ENCODE measurements at regions not wholly inside any gene's neighbourhood (a gene's known extent, or its start where the extent isn't known, plus 50 kb on each side); places are given as distances from the start of the nearest gene placed in this dataset.
"Not testable (repeated sequence)": the region's sequence is repeated elsewhere in the genome, so short reads cannot be mapped to it uniquely, and the experiment has no call there.

DNA sequence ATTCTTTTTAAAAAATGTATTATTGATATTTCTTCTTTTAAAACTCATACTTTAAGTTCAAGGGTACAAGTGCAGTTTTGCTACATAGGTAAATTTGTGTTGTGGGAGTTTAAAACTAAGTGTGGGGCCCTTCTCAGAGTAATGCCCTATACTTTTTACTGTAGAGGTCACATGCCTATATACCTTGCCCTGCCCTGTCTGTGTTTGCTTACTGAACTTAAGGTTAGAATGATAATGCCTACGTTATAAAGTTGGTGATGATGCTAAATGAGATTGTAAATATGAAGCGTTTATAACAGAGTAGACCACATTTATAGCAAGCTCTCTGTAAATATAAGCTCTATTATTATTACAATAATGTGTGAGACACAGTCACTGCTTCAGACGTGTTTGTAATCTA is 261.9 kb downstream of the RASSF9 start:
- DNase-seq (ENCODE audit: low spot score), result no peak

DNA sequence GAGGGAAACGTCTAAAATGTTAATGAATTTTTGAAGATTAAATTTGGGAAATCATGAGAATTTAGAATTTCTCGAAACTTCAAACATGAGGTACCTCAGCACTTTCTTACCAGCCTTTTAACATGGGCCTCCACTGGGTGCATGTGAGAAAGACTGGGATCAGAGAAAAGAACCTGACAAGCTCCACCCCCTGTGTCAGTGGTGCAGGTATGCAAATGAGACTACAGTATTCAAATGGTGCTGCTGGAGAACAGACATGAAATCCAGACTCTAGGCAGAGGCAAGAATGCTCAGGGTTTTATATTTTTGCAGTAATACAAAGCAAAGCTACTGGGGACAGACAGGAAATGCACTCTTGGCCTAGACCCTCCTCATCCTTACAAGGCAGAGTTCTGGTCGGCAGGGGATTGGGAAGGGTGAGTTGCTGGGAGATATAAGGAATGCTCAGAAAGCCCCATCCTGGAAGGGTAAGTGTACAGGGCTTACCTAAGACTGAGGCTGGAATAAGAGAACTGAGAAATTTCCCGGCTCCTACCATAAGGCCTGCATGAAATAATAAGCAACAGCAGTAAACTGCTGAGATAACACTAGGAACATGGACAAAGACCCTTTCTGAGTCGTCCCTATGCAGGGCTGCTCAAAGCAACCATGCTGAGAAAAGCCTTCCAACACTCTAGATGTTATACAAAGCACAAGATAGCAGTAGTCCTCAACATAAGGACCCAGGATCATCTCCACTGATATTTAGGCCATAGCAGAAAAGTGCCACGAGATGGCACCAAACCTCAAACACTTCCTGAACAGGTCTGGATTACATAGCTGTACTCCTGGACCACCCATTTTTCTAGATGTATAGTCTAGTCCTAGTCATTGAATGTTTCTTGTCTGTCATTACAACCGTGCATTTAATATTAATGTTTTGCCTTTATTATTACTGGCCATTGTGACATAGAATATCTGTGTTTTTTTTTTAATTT is 260.8 kb downstream of the RASSF9 start:
- peak; percentile 66 for DNase-seq (ENCODE audit: low spot score)

DNA sequence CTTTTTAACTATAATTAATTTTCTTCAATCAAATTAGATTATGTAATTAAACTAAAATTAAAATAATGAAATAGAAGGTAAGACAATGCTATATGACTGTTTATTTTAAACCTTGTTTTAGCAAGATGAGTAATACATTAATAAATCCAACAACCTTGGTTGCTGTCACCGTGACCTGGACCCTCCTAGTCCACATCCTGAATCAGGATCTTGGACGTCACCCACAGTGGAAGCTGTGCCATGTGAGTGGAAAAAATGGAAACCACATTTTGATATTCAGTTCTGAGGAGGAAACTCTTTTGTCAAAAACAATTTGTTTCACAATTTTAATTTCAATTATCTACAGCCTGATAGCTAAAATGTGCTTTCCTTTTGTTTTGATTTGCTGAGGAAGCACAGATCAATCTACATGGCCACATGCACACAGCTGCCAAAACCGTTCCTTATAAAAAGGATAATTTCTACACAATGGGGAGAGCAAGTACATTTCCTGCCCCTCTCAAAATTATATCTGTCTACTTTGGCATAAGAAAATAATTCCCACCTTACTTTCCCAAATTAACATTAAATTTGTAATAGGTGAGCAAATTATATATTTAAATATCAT is 255.5 kb downstream of the RASSF9 start:
- peak; percentile 46 for DNase-seq (ENCODE audit: low spot score)

DNA sequence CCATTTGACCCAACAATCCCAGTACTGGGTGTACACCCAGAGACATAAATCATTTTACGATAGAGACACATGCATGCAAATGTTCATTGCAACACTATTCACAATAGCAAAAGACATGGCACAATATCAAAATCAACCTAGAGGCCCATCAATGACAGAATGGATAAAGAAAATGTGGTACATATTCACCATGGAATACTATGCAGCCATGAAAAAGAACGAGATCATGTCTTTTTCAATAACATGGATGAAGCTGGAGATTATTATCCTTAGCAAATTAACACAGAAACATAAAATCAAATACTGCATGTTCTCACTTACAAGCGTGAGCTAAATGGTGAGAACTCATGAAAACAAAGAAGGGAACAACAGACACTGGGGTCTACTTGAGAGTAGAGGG is 249.1 kb downstream of the RASSF9 start:
- no peak for DNase-seq (ENCODE audit: low spot score)

DNA sequence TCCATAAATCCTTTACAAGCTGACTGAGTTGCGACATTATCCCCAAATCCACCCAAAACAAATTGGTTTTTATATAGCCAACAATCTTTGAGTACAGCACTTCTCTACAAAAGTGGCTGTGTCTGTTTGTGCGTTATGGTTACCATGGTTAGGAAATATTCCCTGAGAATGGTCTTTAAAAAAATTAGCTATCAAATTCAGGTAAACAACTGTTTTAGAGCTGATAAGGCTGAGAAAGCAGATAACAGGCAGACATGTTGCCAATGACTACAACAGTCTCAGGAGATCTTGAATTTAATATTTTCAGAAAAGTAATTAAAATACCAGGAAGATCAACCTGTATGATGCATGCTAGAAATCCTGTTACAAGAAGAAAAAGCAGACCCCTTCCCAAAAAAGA is 248.0 kb downstream of the RASSF9 start:
- no peak for DNase-seq (ENCODE audit: low spot score)

DNA sequence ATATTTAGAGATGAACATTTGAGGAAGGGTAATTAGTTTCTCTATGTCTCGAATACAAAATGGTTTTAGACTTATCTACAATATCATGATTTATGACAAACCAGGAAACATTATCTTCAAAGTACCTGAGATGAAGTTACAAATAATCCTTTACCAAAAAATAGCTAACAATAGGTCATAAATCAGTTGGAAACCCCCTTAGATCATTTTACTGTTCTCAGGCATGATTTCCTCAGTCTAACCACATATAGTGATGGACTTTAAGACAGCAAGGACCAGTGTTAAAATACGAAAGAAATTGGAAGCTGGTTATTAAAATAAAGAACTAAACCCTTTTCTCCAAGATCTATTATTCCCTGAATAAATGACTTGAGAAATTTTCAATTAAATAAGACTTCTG is 235.4 kb downstream of the RASSF9 start:
- DNase-seq (ENCODE audit: low spot score), result no peak

DNA sequence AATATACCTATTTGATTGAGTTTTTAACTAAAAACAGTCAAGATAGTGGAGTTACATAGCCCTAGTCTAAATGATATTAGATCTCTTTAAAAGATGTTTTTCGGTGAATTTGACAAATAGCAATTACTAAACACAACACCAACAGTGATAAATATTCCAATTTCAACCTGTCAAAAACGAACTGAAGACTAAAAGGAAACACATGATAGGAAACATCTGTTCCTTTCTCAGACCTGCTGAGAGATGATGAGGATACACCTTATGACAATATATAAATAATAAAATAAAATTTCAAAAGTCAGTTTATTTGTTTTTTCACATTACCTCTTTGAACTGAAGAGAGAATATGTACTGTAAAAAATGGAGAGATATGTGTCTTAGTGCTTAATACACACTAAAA is 232.7 kb downstream of the RASSF9 start:
- no peak for DNase-seq (ENCODE audit: low spot score)

DNA sequence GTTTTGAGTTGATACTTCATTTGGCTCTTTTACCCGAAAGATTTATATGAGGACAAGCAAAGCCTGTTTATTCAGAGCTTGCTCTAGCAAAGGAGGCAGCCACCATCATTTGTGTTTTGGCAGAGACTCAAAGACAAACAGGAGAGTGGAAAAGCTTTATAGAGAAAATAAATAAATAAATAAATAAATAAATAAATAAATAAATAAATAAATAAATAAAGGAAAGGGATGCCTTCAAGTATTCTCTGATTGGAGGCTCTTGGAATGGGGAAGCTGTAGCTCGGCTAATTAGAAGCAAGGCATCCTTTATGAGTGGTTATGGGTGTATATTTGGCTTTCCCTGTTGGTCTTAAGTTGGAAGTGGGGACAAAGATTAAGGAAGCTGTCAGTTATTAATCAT is 229.8 kb downstream of the RASSF9 start:
- DNase-seq (ENCODE audit: low spot score), result no peak

DNA sequence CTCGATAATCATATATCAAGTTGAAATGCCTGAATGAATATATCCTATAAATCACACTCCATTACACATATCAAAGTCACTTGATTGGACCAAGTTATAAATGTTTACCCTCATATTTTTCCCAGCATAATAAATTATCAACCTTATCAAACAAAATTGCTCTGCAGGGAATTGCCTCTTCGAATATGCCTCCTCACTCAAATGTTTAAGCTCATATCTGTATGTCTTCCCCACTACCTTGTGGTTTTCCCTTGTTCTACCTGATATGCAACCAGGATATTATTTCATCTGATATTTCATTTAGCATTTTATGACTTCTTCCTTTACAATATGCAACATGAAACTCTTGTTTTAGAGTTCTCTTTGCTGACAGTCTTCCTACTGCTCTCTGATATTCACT is 226.4 kb downstream of the RASSF9 start:
- DNase-seq (ENCODE audit: low spot score), result no peak

DNA sequence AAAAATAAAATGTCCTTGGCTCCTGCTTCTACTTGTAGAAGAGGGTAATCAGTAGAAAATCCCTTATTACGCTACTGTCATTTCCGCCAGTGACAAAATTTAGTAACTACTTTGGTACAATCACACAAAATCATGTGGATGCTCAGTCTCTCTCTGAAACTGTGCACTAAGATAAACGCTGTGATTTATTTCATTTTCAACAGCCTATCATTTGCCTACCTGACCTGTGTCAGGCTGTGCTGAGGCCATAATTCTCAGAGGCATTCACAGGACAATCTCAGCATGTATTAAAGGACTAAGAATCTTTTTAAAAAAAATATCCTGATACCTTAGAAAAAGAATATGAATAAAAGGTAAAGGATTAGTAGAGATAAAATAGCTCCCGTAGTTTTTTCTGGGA is 226.0 kb downstream of the RASSF9 start:
- DNase-seq (ENCODE audit: low spot score), result no peak

DNA sequence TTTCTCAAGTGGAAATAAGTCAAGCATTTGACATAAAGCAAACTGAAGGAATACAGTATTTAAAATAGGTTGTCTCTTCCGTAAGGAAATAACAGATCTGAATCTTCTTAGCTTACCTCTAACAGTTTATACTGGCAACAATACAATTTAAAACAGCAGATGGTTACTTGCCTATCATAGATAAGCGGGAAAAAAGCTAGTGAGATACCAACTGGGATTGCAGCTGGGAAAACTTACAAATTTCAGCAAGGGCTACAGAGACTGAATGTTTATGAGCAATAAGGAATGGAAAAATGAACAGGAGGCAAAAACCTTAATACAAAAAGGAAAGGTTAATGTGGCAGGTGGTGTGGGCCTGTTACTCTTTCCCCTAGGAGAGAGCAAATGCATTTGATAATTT is 220.0 kb downstream of the RASSF9 start:
- DNase-seq (ENCODE audit: low spot score), result no peak

DNA sequence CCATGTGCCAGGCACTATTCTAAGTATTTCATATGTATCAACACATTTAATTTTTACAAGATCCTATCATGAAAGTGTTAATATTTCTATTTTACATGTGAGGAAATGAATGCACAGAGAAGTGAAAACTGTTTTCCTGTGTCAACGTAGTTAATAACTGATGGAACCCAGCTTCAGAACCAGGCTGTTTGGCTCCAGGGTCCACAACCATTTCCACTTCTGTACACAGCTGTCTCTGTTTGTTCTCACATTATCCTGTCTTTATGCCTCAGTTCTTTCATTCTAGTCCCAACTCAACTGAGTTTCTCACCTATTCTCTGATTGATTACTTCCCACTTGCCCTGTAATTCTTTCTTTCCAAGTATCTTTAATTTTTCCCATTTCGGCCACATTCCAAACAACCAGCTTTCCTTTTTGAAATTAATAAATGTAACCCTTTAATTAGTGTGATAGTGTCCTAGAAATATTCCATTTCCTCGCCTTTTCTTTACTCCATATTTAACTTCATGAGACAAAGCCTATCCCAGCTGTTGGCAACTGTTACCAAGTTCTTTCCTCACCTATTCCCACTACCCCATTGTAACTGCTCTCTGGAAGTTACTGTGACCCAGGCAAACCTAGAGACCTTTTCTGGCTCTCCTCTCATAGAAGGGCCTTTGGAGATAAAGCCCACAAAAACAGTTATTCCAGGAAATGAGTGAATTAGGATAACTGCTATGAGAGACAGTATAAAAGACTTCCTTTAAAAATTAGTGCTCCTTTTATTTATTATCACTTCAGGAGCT is 218.7 kb downstream of the RASSF9 start:
- DNase-seq (ENCODE audit: low spot score), result no peak

DNA sequence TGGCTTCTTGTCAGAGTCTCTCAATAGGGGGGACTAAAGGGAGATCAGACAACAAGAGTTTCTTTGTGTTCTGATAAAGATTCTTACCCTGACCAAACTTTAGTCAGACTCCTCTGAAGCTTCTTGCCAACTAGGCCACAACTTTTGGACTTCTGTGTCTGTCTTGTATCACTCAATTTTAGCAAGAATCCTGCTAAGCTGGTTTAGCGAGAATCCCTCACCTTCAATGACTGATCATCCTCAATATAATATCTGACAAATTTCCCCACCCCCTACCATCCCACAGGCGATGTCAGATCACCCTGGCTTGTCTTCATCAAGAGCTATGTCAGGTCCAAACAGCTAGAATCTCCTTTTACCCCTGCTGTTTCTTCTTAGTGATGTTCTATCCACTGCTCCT is 215.2 kb downstream of the RASSF9 start:
- DNase-seq (ENCODE audit: low spot score), result no peak

DNA sequence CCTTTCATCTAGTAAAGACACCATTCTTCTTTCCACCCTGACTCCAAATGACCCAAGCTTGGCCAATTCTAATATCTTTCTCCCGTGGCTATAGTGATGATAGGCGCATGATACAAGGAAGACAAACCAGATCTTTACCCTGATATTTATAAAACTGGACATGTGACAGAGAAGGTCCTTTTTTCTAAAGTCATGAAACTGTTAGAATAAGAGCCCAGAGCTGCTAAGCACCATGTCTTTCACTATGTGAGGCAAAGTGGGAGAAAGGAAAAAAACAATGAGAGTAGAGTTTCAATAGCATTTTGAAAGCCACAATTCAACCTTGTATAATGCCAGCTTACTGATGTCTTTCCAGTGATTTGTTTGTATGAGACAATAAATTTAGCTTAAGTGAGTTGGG is 212.4 kb downstream of the RASSF9 start:
- DNase-seq (ENCODE audit: low spot score), result no peak

DNA sequence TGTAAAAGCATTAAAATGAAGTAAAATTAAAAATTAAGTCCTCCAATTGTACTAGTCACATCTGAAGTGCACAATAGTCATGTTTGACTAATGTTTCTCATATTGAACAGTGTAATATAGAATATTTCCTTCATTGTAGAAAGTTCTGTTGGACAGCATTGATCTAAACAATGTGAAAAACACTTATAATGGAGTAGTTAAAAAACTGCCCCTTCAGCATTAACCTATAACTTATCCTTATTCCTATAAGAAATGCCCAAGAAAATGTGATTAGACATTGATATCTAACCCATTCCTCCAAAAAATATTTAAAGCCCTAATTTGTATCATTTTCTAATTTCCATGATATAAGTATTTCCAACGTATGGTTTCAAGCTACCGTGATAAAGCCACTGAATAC is 210.7 kb downstream of the RASSF9 start:
- DNase-seq (ENCODE audit: low spot score), result no peak

DNA sequence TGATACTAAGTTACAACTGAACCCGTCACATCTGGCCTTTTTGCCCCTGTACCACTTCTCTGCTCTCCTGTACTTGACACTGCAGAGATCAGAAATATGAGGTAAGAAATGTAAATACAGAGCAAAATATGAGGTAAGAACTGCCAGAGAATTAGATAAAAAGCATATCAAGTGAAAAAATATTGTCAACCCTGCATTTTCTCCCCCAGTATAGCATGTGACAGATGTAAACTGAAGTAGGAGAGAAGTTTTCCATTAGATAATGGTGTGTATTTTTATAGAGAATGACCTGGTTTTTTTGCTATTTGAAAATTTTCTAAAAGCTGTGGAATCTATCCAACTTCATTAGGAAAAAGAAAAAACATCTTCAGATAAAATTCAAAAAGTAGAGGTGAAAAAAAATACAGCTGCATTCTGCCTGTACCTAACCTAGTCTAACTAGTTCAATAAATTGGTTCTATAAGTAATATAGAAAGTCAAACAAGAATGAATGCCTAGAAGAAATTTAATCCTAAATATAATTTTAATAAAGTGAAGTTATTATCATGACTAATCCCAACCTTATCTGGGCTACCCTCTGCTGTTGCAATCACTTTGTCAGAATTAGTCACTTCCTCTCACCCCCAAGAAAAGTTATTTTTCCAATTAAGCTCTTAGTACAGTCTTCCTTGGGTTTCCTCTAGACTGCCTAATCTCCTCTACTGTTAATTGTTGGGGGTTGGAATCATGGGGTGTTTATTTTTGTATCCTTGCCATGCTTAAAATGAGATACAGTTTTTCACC is 210.0 kb downstream of the RASSF9 start:
- peak; percentile 90 for DNase-seq (ENCODE audit: low spot score)

DNA sequence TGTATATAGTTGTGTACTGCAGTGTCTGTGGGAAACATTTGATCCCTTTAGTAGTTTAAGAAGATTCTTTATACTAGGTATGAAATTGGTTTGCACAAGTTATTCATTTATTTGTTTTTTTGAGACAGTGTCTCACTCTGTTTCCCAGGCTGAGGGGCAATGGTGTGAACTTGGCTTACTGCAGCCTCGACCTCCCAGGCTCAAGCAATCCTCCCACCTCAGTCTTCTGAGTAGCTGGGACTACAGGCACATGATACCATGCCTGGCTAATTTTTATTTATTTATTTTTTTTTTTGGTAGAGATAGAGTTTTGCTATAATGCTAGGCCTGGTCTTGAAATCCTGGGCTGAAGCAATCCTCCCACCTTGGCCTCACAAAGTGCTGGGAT is 209.4 kb downstream of the RASSF9 start:
- DNase-seq (ENCODE audit: low spot score), result no peak

DNA sequence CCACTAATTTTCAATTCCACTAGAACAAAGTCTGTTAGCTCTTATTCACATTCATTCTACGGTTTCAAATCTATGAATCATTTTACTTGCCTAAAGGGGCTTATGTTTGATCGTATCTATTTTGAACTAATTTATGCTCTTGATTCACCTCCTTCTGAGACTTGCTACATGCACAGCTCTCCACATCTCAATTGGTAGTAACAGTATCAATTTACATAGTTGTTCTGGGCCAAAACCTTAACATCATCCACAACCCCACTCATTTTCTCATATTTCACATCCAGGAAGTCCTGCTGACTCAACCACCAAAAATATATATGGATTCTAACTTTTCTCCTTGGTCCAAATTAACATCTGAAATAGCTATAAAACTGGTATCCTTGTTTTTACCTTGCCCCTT is 208.6 kb downstream of the RASSF9 start:
- DNase-seq (ENCODE audit: low spot score), result peak; percentile 51

DNA sequence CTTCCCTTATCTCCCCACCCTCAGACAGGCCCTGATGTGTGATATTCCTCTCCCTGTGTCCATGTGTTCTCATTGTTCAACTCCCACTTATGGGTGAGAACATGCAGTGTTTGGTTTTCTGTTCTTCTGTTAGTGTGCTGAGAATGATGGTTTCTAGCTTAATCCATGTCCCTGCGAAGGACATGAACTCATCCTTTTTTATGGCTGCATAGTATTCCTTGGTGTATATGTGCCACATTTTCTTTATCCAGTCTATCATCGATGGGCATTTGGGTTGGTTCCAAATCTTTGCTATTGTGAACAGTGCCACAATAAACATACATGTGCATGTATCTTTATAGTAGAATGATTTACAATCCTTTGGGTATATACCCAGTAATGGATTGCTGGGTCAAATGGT is 207.6 kb downstream of the RASSF9 start:
- not testable (repeated sequence) for DNase-seq (ENCODE audit: low spot score)

DNA sequence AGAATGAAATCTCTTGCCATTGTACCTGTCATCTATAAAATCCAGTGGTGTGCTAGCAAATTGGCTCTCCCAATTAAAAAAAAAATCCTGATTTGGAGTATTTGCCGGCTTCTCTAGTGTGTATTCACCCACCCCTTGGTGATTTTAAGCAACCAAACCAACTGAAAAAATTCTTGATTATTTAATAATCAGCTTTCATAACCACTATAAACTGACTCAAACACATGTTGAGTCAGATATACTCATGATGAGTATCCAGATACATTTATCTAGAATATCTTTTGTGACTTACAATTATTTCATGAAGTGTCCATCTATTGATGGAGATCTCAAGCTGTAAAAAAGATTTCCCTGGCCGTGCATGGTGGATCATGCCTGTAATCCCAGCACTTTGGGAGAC is 205.4 kb downstream of the RASSF9 start:
- no peak for DNase-seq (ENCODE audit: low spot score)

DNA sequence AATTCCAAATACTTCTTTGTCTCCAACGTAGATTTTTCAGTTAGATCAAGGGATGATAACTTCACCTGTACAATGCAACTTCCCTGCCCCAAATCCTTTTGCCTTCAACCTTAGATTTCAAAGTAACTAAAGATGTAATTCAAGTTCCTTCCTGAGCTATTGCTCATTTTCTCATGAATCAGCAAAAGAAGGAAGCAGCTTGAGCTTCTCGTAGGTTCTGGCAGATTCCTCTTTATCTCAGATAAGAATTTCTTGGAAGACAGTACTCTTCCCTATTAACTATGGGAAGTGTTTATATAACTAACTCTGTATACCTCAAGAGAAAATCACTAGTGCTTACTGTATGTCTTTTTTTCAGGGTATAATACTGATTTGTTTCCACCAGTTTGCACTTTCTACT is 203.8 kb downstream of the RASSF9 start:
- no peak for DNase-seq (ENCODE audit: low spot score)

DNA sequence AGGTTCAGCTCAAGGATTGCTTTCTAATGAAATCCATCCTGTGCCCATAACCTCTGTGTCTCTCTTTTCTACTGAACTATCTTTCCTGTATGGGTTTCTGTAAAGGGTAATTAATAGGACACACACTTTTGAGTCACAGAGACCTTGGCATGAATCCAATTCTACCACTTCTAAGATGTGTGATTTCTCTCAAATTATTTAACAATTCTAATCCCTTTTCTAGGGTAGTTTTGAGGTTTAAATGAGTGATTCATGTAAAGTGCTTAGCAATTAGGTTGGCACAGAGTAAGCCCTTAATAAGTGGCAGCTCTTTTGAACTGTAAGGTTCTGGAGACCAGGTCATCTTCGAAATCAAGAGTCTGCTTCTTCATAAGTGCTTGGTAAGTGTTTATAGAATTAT is 202.7 kb downstream of the RASSF9 start:
- peak; percentile 8 for DNase-seq (ENCODE audit: low spot score)

Data from A172 (cell line).